BE2C (cell line): ENCODE measurements at regions not wholly inside any gene's neighbourhood (a gene's known extent, or its start where the extent isn't known, plus 50 kb on each side); places are given as distances from the start of the nearest gene placed in this dataset.

Source experiments
- DNase-seq: peaks from one replicate; pipeline ENCODE4 v3.0.0-alpha.2; 2020
- H3K27me3 ChIP-seq: fragments of 250-450 bp; sonication (Bioruptor Pico); 2 replicates; pipeline ENCODE4 v1.5.1; 2020; ENCODE audit warnings: mild to moderate bottlenecking
- H3K36me3 ChIP-seq: fragments of 250-450 bp; sonication (Bioruptor Pico); 2 replicates; pipeline ENCODE4 v1.5.1; 2020; ENCODE audit warnings: mild to moderate bottlenecking
- H3K4me1 ChIP-seq: fragments of 250-450 bp; sonication (Bioruptor Pico); 2 replicates; pipeline ENCODE4 v1.5.1; 2020
- H3K4me3 ChIP-seq: 2 replicates; pipeline ENCODE4 v1.5.1; 2011; ENCODE audit warnings: low read depth, low read length
- H3K9me3 ChIP-seq: fragments of 250-450 bp; sonication (Bioruptor Pico); 2 replicates; pipeline ENCODE4 v1.5.1; 2020
- CTCF ChIP-seq: IDR thresholded peaks from 2 replicates; pipeline ENCODE4 v1.5.1; 2012; ENCODE audit warnings: mild to moderate bottlenecking, low read depth, low read length

- no peaks in the 10 kb centered on the region for H3K27me3 ChIP-seq
- no peak overlapping the region for H3K4me3 ChIP-seq
- H3K9me3 ChIP-seq = no peaks in the 10 kb centered on the region
- no peaks in the 10 kb centered on the region for H3K4me1 ChIP-seq
- H3K36me3 ChIP-seq = no peaks in the 10 kb centered on the region
- no peak for DNase-seq
- TF ChIP-seq CTCF = no peak
These were observed 997.0 kb upstream of the ACVR2A start for GRCh38 chr2:146847846-146848245.

GRCh38 chr2:146844226-146844990 lies 1000.4 kb upstream of the ACVR2A start:
- no peaks in the 10 kb centered on the region for H3K36me3 ChIP-seq

GRCh38 chr2:146837857-146838256 lies 1007.0 kb upstream of the ACVR2A start:
- no peaks in the 10 kb centered on the region for H3K36me3 ChIP-seq
- H3K9me3 ChIP-seq = no peaks in the 10 kb centered on the region
- no peak overlapping the region for H3K4me3 ChIP-seq
- no peak for DNase-seq
- no peak for TF ChIP-seq CTCF
- no peaks in the 10 kb centered on the region for H3K4me1 ChIP-seq
- H3K27me3 ChIP-seq = no peaks in the 10 kb centered on the region

More at GRCh38 chr2:146844226-146844990, 1000.4 kb upstream of the ACVR2A start:
- TF ChIP-seq CTCF = no peak
- no peak for DNase-seq
- no peaks in the 10 kb centered on the region for H3K4me1 ChIP-seq
- no peaks in the 10 kb centered on the region for H3K27me3 ChIP-seq
- no peak overlapping the region for H3K4me3 ChIP-seq
- no peaks in the 10 kb centered on the region for H3K9me3 ChIP-seq

- DNase-seq = no peak
These were observed 1018.4 kb upstream of the ACVR2A start for GRCh38 chr2:146826388-146826787.

GRCh38 chr2:146821836-146822316 lies 1023.0 kb upstream of the ACVR2A start:
- Histone ChIP-seq H3K27me3 (no peaks in the 10 kb centered on the region), H3K36me3 (no peaks in the 10 kb centered on the region), H3K4me3 (no peak overlapping the region), H3K4me1 (no peaks in the 10 kb centered on the region), H3K9me3 (no peaks in the 10 kb centered on the region)
- no peak for DNase-seq
- no peak for TF ChIP-seq CTCF

More at GRCh38 chr2:146826388-146826787, 1018.4 kb upstream of the ACVR2A start:
- no peaks in the 10 kb centered on the region for H3K27me3 ChIP-seq
- H3K9me3 ChIP-seq = no peaks in the 10 kb centered on the region
- no peaks in the 10 kb centered on the region for H3K36me3 ChIP-seq
- no peak for TF ChIP-seq CTCF
- H3K4me3 ChIP-seq = no peak overlapping the region
- no peaks in the 10 kb centered on the region for H3K4me1 ChIP-seq

GRCh38 chr2:146820672-146821071 lies 1024.2 kb upstream of the ACVR2A start:
- Histone ChIP-seq H3K36me3 (no peaks in the 10 kb centered on the region), H3K9me3 (no peaks in the 10 kb centered on the region), H3K4me1 (no peaks in the 10 kb centered on the region), H3K4me3 (no peak overlapping the region), H3K27me3 (no peaks in the 10 kb centered on the region)
- DNase-seq = no peak
- TF ChIP-seq CTCF = no peak
